HL-60 (cell line): ENCODE measurements at regions not wholly inside any gene's neighbourhood (a gene's known extent, or its start where the extent isn't known, plus 50 kb on each side); places are given as distances from the start of the nearest gene placed in this dataset.

Experiments
- DNase-seq, 2 experiments: peaks; one replicate each; pipeline ENCODE4 v3.0.0-alpha.2; 2010 to 2020; ENCODE audit warnings: low read depth in 1 of 2, low spot score in 1 of 2
- H3K27ac ChIP-seq: fragments of 250-450 bp; sonication (Bioruptor Pico); replicated peaks from 2 replicates; pipeline ENCODE4 v1.5.1; 2020; ENCODE audit warnings: mild to moderate bottlenecking, moderate library complexity
- H3K27me3 ChIP-seq: fragments of 250-450 bp; sonication (Bioruptor Pico); 2 replicates; pipeline ENCODE4 v1.5.1; 2021; ENCODE audit warnings: mild to moderate bottlenecking, moderate library complexity; ENCODE audit not compliant: insufficient read depth, poor library complexity, severe bottlenecking
- H3K4me3 ChIP-seq: replicated peaks from 2 replicates; pipeline ENCODE4 v1.5.1; 2011; ENCODE audit warnings: mild to moderate bottlenecking, control low read depth, low read length; ENCODE audit not compliant: insufficient read depth
- CTCF ChIP-seq: IDR thresholded peaks from one replicate; pipeline ENCODE4 v1.5.1; 2011; ENCODE audit warnings: low read length, control low read depth, inconsistent platforms; ENCODE audit not compliant: insufficient read depth
- GABPA ChIP-seq: IDR thresholded peaks from 2 replicates; pipeline ENCODE4 v1.6.1; 2012; ENCODE audit warnings: low read depth
- POLR2AphosphoS5 ChIP-seq: IDR thresholded peaks from 2 replicates; pipeline ENCODE4 v1.6.1; 2012; ENCODE audit warnings: low read depth
- REST ChIP-seq: IDR thresholded peaks from 2 replicates; pipeline ENCODE4 v1.6.1; 2012; ENCODE audit warnings: low read depth; ENCODE audit not compliant: insufficient replicate concordance
- SPI1 ChIP-seq: IDR thresholded peaks from 2 replicates; pipeline ENCODE4 v1.6.1; 2012; ENCODE audit warnings: low read depth, mild to moderate bottlenecking, borderline replicate concordance

GRCh38 chr13:79831556-79831955 is 350.6 kb downstream of the NDFIP2 start:
- H3K27me3 ChIP-seq = no peaks in the 10 kb centered on the region
- no peak for DNase-seq

GRCh38 chr13:79830945-79831344 is 350.0 kb downstream of the NDFIP2 start:
- Histone ChIP-seq H3K4me3 (no peak overlapping the region), H3K27me3 (no peaks in the 10 kb centered on the region), H3K27ac (no peak overlapping the region)
- TF ChIP-seq GABPA (no peak), POLR2AphosphoS5 (no peak), SPI1 (no peak), CTCF (no peak), REST (no peak)
- no peak for DNase-seq

More at GRCh38 chr13:79831556-79831955, 350.6 kb downstream of the NDFIP2 start:
- Histone ChIP-seq H3K27ac (no peak overlapping the region), H3K4me3 (no peak overlapping the region)
- TF ChIP-seq GABPA (no peak), SPI1 (no peak), POLR2AphosphoS5 (no peak), REST (no peak), CTCF (no peak)

GRCh38 chr13:79830426-79830825 is 349.5 kb downstream of the NDFIP2 start:
- H3K27me3 ChIP-seq = no peaks in the 10 kb centered on the region
- no peak for DNase-seq
- no peak overlapping the region for H3K4me3 ChIP-seq
- TF ChIP-seq POLR2AphosphoS5 (no peak), REST (no peak)
- H3K27ac ChIP-seq = no peak overlapping the region

GRCh38 chr13:79829880-79830279 is 348.9 kb downstream of the NDFIP2 start:
- TF ChIP-seq REST (no peak), POLR2AphosphoS5 (no peak), SPI1 (no peak)
- H3K4me3 ChIP-seq = no peak overlapping the region
- no peak overlapping the region for H3K27ac ChIP-seq
- no peak for DNase-seq
- H3K27me3 ChIP-seq = no peaks in the 10 kb centered on the region
